22Rv1 (cell line): ENCODE measurements at regions not wholly inside any gene's neighbourhood (a gene's known extent, or its start where the extent isn't known, plus 50 kb on each side); places are given as distances from the start of the nearest gene placed in this dataset.

Experiments
- ZFX ChIP-seq: fragments of 450-650 bp; IDR thresholded peaks from 2 replicates; pipeline ENCODE4 v1.6.1; 2017; ENCODE audit warnings: antibody characterized with exemption, borderline replicate concordance
- TF ChIP-seq, protein P1 (sequence below): fragments of 450-650 bp; IDR thresholded peaks from 2 replicates; pipeline ENCODE4 v1.5.1; 2017; ENCODE audit warnings: mild to moderate bottlenecking

DNA sequence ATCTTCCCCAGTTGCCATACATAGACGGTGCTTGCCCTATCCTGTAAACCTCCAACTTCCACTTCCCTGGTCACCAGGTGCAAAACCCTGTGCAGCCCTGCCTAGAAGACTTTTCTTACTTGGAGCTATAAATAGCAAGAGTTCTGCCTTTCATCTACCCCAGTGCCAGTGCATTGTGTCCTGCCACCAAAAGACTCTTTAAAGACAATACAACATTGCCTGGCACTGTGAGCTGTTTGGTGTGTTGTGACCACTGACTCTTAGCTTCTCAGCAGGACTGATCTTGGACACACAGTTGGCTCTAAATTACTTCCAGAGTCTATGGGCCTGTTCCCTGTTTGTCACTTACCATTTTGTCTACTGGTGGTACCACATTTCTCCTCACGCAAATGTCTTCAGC lies 608.1 kb downstream of the CDH9 start:
- TF ChIP-seq, protein P1, sequence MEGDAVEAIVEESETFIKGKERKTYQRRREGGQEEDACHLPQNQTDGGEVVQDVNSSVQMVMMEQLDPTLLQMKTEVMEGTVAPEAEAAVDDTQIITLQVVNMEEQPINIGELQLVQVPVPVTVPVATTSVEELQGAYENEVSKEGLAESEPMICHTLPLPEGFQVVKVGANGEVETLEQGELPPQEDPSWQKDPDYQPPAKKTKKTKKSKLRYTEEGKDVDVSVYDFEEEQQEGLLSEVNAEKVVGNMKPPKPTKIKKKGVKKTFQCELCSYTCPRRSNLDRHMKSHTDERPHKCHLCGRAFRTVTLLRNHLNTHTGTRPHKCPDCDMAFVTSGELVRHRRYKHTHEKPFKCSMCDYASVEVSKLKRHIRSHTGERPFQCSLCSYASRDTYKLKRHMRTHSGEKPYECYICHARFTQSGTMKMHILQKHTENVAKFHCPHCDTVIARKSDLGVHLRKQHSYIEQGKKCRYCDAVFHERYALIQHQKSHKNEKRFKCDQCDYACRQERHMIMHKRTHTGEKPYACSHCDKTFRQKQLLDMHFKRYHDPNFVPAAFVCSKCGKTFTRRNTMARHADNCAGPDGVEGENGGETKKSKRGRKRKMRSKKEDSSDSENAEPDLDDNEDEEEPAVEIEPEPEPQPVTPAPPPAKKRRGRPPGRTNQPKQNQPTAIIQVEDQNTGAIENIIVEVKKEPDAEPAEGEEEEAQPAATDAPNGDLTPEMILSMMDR = no peak
- no peak for TF ChIP-seq ZFX
